ENCODE measurements at regions not wholly inside any gene's neighbourhood (a gene's known extent, or its start where the extent isn't known, plus 50 kb on each side); places are given as distances from the start of the nearest gene placed in this dataset.

GRCh38 chr9:97803167-97804058, 49.6 kb upstream of the FOXE1 start:
- ChIA-PET CTCF (no interaction called here), POLR2A (interaction anchor here (0.8 kb wide), 1 partner anchor 119 kb away, joined by 3 read pairs; the partner anchor contains the start of gene TRMO)
- Histone ChIP-seq H3K9me3 (ENCODE audit: control insufficient read depth in 1 of 2, insufficient read depth in 1 of 2, low read length in 2 of 2) (no peaks in the 10 kb centered on the region), H3K4me1 (ENCODE audit: insufficient read depth, low read length) (peaks cover 14% of the 10 kb centered on the region), H3K27ac (ENCODE audit: low read depth in 1 of 2, low read length in 2 of 2) (no peak overlapping the region), H3K36me3 (ENCODE audit: insufficient read depth, low read length) (no peaks in the 10 kb centered on the region), H3K4me3 (ENCODE audit: low read length) (peak overlapping the region; percentile 45), H3K27me3 (ENCODE audit: control insufficient read depth in 1 of 2, insufficient read depth in 2 of 2, low read length in 2 of 2) (peaks cover 4 to 9% of the 10 kb centered on the region in 2 experiments)
- TF ChIP-seq CTCF (IDR thresholded peaks at IDR 0.05) = no peak
- ATAC-seq (ENCODE audit: poor library complexity) (peak; percentile 93), DNase-seq (peak; percentile 60 to 90 (median 72))
- peak overlapping the region; percentile 84 for H3K4me3 Mint-ChIP-seq
- H3K4me1 Mint-ChIP-seq (ENCODE audit: low read depth) = peaks cover 5% of the 10 kb centered on the region
- no peaks in the 10 kb centered on the region for H3K9me3 Mint-ChIP-seq
- intact Hi-C loops (cut with DNase I, micrococcal nuclease) = loop anchor here (5.0 to 10.0 kb wide), 7 partner anchors 91 to 1001 kb away; partner anchors contain the start of genes GALNT12 (in 1 of the 2) and XPA (in 1 of the 2)
- peak overlapping the region; percentile 69 for H3K27ac Mint-ChIP-seq
- no peaks in the 10 kb centered on the region for H3K36me3 Mint-ChIP-seq (ENCODE audit: low read depth)
- peaks cover 32% of the 10 kb centered on the region for H3K27me3 Mint-ChIP-seq
